ENCODE measurements at regions not wholly inside any gene's neighbourhood (a gene's known extent, or its start where the extent isn't known, plus 50 kb on each side); places are given as distances from the start of the nearest gene placed in this dataset.

DNA sequence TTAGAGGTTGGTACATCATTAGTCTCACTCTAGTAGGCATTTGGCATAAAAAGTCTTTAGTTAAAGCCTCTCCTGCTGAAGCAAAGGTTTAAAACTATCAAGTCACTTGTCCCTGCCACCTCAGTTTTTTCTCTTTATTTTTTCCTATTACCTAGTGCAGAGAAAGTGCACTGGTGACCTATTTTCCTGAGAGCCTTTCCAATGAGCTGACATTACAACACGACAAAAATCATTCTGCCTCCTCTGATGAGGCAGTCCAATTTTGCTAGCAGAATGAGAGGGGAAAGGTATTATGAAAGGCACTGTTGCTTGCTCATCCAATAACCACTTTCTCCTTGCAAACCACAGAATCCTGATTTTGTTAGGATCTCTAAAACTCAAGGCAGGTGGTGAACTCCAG is 73.3 kb upstream of the SGK1 start:
- TF ChIP-seq POLR2A (IDR thresholded peaks at IDR 0.05) (no peak), POLR2AphosphoS5 (IDR thresholded peaks at IDR 0.05) (no peak)
- TF ChIP-seq, protein P1, sequence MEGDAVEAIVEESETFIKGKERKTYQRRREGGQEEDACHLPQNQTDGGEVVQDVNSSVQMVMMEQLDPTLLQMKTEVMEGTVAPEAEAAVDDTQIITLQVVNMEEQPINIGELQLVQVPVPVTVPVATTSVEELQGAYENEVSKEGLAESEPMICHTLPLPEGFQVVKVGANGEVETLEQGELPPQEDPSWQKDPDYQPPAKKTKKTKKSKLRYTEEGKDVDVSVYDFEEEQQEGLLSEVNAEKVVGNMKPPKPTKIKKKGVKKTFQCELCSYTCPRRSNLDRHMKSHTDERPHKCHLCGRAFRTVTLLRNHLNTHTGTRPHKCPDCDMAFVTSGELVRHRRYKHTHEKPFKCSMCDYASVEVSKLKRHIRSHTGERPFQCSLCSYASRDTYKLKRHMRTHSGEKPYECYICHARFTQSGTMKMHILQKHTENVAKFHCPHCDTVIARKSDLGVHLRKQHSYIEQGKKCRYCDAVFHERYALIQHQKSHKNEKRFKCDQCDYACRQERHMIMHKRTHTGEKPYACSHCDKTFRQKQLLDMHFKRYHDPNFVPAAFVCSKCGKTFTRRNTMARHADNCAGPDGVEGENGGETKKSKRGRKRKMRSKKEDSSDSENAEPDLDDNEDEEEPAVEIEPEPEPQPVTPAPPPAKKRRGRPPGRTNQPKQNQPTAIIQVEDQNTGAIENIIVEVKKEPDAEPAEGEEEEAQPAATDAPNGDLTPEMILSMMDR (IDR thresholded peaks at IDR 0.05), result no peak

Data from suprapubic skin (tissue), 4 donors.